CD4-positive, alpha-beta T cell (primary cell): ENCODE measurements at regions not wholly inside any gene's neighbourhood (a gene's known extent, or its start where the extent isn't known, plus 50 kb on each side); places are given as distances from the start of the nearest gene placed in this dataset.

ENCODE experiments used
- ATAC-seq: fragments of 200-7000 bp; cut with Tn5 transposase; one replicate; pipeline ENCODE4 v1.10.0; 2022; ENCODE audit warnings: mild to moderate bottlenecking; ENCODE audit not compliant: poor library complexity
- CTCF ChIA-PET: fragments of 350-600 bp; sonication (Branson Sonifier 250); formaldehyde crosslinking; loops from one replicate; lab custom pipeline; 2021; ENCODE audit warnings: antibody characterized with exemption, inconsistent platforms; lab: Charles Lee
- POLR2A ChIA-PET: fragments of 350-600 bp; sonication (Branson Sonifier 250); formaldehyde crosslinking; loops from one replicate; lab custom pipeline; 2021; ENCODE audit warnings: antibody characterized with exemption, inconsistent platforms; lab: Charles Lee
- DNase-seq, 14 experiments: peaks; one replicate each; pipeline ENCODE4 v3.0.0-alpha.2; 2013 to 2020; ENCODE audit warnings: mixed read lengths in 2 of 14
- H3K27ac ChIP-seq, 2 donors: one replicate each; pipeline versions ENCODE4 v1.5.1 to v1.7.0; 2013; ENCODE audit warnings: low read length in 2 of 2, low read depth in 1 of 2, mild to moderate bottlenecking in 1 of 2
- H3K27me3 ChIP-seq, 2 experiments: 1 replicate in 1 of 2; 2 replicates in 1 of 2; pipeline versions ENCODE4 v1.6.1 to v1.7.0; 2013; ENCODE audit warnings: low read length in 2 of 2, control low read depth in 1 of 2, mild to moderate bottlenecking in 1 of 2, moderate library complexity in 1 of 2; ENCODE audit not compliant: insufficient read depth in 2 of 2, control insufficient read depth in 1 of 2
- H3K36me3 ChIP-seq: one replicate; pipeline ENCODE4 v1.6.1; 2013; ENCODE audit warnings: low read length, control low read depth; ENCODE audit not compliant: insufficient read depth
- H3K4me1 ChIP-seq: one replicate; pipeline ENCODE4 v1.6.1; 2013; ENCODE audit warnings: low read length, control low read depth; ENCODE audit not compliant: insufficient read depth
- H3K4me3 ChIP-seq: one replicate; pipeline ENCODE4 v1.5.1; 2013; ENCODE audit warnings: mild to moderate bottlenecking, low read length, moderate library complexity
- H3K9me3 ChIP-seq, 2 experiments: 1 replicate in 1 of 2; 2 replicates in 1 of 2; pipeline versions ENCODE4 v1.6.1 to v1.7.0; 2013; ENCODE audit warnings: low read length in 2 of 2, mild to moderate bottlenecking in 2 of 2, control low read depth in 1 of 2, moderate library complexity in 1 of 2; ENCODE audit not compliant: control insufficient read depth in 1 of 2, insufficient read depth in 1 of 2
- H3K27ac Mint-ChIP-seq: one replicate; pipeline ENCODE4 v1.8.0; 2020; ENCODE audit warnings: mixed read lengths
- H3K27me3 Mint-ChIP-seq: one replicate; pipeline ENCODE4 v1.8.0; 2021; ENCODE audit warnings: mixed read lengths
- H3K36me3 Mint-ChIP-seq: one replicate; pipeline ENCODE4 v1.8.0; 2021; ENCODE audit warnings: low read depth, mixed read lengths
- H3K4me1 Mint-ChIP-seq: one replicate; pipeline ENCODE4 v1.8.0; 2021; ENCODE audit warnings: low read depth, mixed read lengths
- H3K4me3 Mint-ChIP-seq: one replicate; pipeline ENCODE4 v1.8.0; 2020; ENCODE audit warnings: mild to moderate bottlenecking, mixed read lengths
- H3K9me3 Mint-ChIP-seq: one replicate; pipeline ENCODE4 v1.8.0; 2020; ENCODE audit warnings: mixed read lengths
- intact Hi-C, 2 experiments: fragments of 100-400 bp; cut with DNase I in 1 of 2; cut with micrococcal nuclease in 1 of 2; formaldehyde crosslinking; loops; one replicate each; pipeline versions ENCODE4 v1.15.1 to v1.9.0; 2023 to 2025; cut with DNase I, micrococcal nuclease
- TF ChIP-seq, protein P1 (sequence below): fragments of 200-600 bp; IDR thresholded peaks from one replicate; pipeline ENCODE4 v1.8.0; 2022; ENCODE audit warnings: antibody characterized with exemption, mild to moderate bottlenecking

DNA sequence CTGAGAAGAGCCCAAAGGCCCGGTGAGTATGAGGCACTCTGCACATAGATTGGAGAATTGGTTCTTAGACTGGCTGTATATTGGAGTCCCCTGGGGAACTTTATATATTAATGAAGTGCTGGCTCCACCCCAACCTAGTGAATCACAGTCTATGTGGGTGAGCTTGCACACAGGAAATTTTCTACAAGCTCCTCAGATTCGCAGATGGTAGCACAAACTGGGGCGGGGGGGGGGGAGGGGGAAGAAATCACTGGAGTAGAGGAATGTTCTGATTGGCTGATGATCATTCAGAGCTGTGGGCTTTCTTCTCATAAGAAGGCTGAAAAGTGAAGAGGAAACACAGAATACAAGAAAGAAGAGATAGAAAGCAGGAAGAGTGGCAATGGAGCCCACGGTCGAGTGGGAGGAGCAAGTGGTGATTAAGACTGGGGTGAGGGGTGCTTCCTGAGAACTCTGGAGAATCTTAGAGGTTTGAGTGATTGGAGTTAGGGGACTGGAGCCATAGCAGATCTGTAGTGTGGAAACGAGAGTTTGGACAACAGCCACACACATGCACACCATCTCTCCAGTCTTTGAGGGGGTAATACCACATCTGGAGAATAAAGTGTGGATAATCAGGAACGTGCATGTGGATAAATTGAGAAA, 465.9 kb upstream of the DAB1 start:
- Mint-ChIP-seq H3K27ac (no peak overlapping the region), H3K4me3 (no peak overlapping the region), H3K4me1 (no peaks in the 10 kb centered on the region), H3K9me3 (no peaks in the 10 kb centered on the region), H3K36me3 (no peaks in the 10 kb centered on the region), H3K27me3 (peaks cover 24% of the 10 kb centered on the region)
- Histone ChIP-seq H3K27ac (no peak overlapping the region), H3K36me3 (no peaks in the 10 kb centered on the region), H3K4me3 (no peak overlapping the region), H3K27me3 (no peaks in the 10 kb centered on the region), H3K4me1 (no peaks in the 10 kb centered on the region), H3K9me3 (no peaks in the 10 kb centered on the region)
- POLR2A ChIA-PET = no interaction called here
- CTCF ChIA-PET = no interaction called here
- intact Hi-C loops = no loop called here
- ATAC-seq (no peak), DNase-seq (no peak)
- TF ChIP-seq, protein P1, sequence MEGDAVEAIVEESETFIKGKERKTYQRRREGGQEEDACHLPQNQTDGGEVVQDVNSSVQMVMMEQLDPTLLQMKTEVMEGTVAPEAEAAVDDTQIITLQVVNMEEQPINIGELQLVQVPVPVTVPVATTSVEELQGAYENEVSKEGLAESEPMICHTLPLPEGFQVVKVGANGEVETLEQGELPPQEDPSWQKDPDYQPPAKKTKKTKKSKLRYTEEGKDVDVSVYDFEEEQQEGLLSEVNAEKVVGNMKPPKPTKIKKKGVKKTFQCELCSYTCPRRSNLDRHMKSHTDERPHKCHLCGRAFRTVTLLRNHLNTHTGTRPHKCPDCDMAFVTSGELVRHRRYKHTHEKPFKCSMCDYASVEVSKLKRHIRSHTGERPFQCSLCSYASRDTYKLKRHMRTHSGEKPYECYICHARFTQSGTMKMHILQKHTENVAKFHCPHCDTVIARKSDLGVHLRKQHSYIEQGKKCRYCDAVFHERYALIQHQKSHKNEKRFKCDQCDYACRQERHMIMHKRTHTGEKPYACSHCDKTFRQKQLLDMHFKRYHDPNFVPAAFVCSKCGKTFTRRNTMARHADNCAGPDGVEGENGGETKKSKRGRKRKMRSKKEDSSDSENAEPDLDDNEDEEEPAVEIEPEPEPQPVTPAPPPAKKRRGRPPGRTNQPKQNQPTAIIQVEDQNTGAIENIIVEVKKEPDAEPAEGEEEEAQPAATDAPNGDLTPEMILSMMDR = no peak

DNA sequence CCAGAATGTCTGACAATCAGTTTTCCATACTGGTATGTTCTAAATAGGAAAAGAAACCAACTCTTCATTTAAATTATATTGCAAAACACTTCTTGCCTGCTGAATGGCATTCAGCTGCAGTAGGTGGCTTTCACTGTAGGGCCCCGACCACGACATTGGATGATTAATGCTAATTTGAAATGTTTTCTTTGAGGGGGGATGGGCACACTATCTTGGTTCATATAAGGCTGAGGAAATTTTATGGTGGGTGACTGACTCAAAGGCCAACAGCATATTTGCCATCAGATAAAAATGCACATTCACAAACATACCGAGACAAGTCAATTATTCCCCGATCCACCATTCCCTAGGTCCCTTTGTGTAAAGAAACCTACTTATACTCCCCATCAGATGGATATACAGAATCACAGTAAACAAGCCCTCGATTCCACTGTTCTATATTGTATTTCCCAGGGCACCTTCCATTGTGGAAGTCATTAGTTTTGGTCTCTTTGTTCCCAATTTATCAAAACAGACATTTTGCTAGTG, 464.2 kb upstream of the DAB1 start:
- DNase-seq = no peak
- no peaks in the 10 kb centered on the region for H3K9me3 Mint-ChIP-seq
- CTCF ChIA-PET = no interaction called here
- Histone ChIP-seq H3K9me3 (no peaks in the 10 kb centered on the region), H3K27me3 (no peaks in the 10 kb centered on the region), H3K27ac (no peak overlapping the region), H3K4me1 (no peaks in the 10 kb centered on the region), H3K36me3 (no peaks in the 10 kb centered on the region), H3K4me3 (no peak overlapping the region)
- TF ChIP-seq, protein P1 = no peak
- H3K36me3 Mint-ChIP-seq = no peaks in the 10 kb centered on the region
- intact Hi-C loops = no loop called here
- no peak overlapping the region for H3K27ac Mint-ChIP-seq
- no peaks in the 10 kb centered on the region for H3K4me1 Mint-ChIP-seq
- POLR2A ChIA-PET = no interaction called here
- H3K27me3 Mint-ChIP-seq = peaks cover 24% of the 10 kb centered on the region
- H3K4me3 Mint-ChIP-seq = no peak overlapping the region
- ATAC-seq = no peak

DNA sequence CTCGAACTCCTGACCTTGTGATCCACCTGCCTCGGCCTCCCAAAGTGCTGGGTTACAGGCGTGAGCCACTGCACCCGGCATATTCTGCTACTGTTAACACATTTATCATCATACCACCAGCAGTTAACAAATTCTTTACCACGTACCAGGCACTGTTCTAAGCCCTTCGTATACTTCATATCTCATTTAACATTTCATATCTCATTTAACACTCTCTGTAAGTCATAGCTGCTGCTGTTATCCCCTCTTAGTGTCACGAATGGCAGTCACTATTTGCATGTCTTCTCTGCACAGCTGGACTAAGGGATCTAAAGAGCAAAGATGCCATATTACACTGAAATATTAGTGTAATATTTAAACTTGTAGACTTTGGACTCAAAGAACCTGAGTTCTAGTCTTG, 462.5 kb upstream of the DAB1 start:
- H3K27ac Mint-ChIP-seq = no peak overlapping the region
- H3K27ac ChIP-seq = no peak overlapping the region
- no peaks in the 10 kb centered on the region for H3K9me3 ChIP-seq
- intact Hi-C loops = no loop called here
- POLR2A ChIA-PET = no interaction called here
- peaks cover 21% of the 10 kb centered on the region for H3K27me3 Mint-ChIP-seq
- H3K9me3 Mint-ChIP-seq = no peaks in the 10 kb centered on the region
- TF ChIP-seq, protein P1 = no peak
- no peaks in the 10 kb centered on the region for H3K4me1 ChIP-seq
- ATAC-seq (no peak), DNase-seq (no peak)
- H3K27me3 ChIP-seq = no peaks in the 10 kb centered on the region
- CTCF ChIA-PET = no interaction called here
- no peaks in the 10 kb centered on the region for H3K4me1 Mint-ChIP-seq
- no peak overlapping the region for H3K4me3 ChIP-seq
- H3K36me3 Mint-ChIP-seq = no peaks in the 10 kb centered on the region
- H3K36me3 ChIP-seq = no peaks in the 10 kb centered on the region
- H3K4me3 Mint-ChIP-seq = no peak overlapping the region
